HG02678 (cell line): ENCODE measurements at regions not wholly inside any gene's neighbourhood (a gene's known extent, or its start where the extent isn't known, plus 50 kb on each side); places are given as distances from the start of the nearest gene placed in this dataset.

Experiments
- ATAC-seq: cut with Tn5 transposase; IDR thresholded peaks from one replicate; pipeline ENCODE4 v1.9.1; 2021; ENCODE audit warnings: mild to moderate bottlenecking, moderate library complexity; ENCODE audit not compliant: unreplicated experiment

DNA sequence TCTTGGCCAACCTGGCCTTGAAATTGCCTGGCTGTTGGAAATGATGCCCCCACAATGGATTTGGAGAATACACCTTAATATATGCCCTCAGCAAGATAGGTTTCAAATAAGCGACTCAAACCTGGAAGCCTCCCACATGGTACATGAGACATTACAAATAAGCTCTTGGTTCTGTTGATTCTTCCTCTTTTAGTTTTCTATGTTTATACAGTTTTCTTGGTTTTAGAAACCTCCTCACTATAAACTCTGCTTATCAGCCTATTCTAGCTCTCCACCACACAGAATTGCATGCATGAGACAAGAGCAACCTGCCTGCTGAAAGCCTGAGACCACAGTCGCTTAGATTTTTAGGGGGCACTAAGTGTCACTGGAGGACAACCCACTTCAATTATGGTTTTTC, 108.8 kb upstream of the PREP start:
- no peak for ATAC-seq

DNA sequence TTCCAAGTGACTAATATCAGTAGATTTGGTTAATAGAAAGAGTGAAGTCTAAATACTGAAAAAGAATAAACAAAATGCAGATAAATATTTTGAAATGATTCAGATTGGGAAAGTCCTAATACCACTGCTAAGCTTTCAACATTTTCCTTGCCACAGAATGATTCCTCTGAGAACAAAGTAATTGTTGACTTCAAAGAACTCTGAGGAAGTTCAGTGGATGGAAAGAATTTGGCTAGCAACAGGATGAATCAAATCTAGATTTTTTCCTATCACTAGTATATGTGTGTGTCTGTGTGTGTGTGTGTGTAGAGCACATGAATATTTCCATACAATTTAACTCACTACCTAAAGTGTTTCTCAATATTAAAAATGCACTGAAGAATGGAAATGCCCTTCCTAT, 107.9 kb upstream of the PREP start:
- ATAC-seq = no peak

DNA sequence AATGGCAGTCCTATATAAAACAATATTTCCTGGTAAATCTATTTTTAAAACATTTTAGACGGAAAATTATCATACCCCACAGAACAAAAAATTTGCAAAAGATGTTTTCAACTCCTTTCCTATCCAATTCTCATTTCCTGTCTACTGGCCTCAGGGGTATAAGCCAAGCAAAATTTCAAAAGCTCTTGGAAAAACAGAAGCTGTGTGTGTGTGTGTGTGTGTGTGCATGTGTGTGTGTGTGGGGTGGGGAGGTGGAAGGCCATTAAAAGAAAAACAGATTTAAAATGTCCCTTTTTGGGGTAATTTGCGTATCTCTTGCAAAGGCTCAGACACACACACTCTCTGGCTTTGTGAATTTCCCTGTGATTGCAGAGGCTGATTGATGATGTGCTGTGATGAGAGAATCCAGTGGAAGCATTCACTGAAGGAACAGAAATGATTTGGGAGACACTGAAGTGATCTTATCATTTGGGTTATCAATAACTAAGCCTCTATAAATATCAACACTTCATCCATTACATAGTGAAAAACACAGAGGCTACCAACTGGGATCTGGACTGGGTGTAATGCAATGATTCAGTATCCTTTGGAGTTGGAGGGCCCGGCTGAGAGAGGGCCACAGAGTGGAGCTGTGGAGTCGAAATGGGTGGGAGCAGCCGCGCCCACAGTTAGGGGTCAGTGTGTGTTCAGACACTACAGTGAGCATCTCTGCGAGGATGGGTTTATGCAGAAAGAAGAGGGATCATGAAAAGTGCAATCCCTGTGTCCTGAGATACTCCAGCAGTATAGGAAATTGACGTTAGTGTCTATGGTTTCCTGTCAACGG, 106.8 kb upstream of the PREP start:
- ATAC-seq = no peak

DNA sequence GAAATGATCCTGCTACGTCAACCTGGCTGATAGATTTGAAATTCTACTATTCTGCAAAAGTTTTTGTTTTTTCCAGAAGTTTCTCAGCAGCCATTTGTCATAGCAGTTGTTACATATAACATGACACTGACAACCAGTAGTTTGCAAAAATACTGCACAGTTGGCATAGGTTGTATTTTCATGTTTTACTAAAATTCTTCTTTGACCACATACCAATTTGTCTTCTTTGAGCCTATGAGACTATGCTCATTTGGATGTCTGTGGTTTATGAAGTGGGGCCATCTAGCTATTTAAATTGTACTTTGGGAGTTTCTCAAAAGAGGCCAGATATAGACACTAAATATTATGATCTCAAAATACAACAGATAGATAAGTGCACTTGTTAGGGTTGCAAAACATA, 104.9 kb upstream of the PREP start:
- no peak for ATAC-seq

DNA sequence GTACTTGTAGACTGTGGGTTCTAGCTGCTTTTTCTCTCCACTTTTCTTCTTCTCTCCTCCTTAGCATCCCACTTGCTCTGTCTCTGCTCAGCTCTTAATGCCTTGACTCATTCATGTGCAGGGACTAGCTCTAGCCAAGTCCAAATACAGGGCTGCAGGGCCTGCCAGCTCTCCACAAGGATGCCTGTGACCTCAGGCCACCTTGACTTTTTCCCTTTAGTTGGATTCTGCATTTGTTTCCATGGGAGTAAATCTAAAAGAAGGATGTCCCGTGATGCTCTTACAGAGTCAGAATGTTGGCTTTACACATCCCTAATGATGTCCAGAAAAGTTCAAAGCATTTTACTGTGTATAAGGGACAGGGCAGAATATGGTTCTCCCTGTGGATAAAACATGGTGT, 101.8 kb upstream of the PREP start:
- ATAC-seq = no peak

DNA sequence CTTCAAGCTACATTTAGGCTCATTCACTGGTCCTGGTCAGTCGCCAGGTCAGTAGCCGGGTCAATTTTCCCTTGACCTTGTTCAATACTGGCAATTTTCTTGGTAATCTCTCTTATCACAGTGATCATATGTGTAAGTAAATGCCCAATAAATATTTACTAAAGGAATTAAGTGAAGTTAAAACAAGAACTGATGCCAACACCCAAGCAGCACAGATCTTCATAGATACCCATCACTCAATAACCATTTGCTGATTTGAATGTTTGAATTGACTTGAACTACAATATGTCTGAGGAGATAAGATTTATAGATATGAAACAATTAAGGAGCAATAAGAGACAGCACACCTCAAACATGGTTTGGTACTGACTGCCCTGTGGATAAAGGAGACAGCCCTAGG, 100.8 kb upstream of the PREP start:
- ATAC-seq = no peak

DNA sequence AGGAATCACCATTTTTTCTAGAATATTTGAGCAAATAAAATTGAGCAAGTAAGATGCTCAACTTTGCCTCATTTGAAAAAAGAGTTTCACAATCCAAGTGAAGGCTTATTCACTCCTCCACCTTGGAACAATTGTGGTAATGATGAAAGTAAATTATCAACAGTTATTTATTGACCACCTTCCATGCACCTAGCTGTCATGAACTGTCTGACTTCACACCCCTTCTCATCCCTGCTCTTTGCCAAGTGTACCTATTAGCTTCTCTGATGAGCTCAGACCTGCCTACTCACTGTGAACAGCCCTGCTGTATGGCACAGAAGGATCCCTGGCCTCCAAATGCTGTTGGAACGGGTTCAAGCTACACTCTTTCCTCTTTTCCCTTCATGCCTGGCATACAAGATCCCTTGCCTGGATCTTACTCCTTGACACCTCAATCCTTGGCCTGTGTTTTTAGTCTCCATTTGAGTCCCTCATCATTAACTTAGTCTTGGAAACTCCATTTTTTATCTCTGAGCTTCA, 99.0 kb upstream of the PREP start:
- no peak for ATAC-seq

DNA sequence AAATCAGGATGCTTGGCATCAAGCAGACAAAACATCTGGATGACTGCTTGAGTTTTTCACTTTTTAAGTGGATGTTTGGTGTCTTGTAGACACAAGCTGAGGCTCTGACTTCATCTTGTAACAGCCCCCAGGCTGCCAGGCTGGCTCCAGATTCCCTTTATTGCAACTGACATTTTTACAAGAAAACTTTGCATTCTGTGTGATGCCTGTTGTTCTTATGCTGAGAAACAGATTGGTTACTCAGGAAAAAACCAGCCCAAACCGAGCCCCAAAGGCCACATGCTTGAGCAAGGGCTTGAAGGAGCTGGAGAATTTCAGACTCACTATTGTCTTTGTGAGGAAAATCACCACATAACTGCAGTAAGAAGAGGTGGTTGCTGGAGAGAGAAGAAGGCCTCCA, 98.4 kb upstream of the PREP start:
- no peak for ATAC-seq

DNA sequence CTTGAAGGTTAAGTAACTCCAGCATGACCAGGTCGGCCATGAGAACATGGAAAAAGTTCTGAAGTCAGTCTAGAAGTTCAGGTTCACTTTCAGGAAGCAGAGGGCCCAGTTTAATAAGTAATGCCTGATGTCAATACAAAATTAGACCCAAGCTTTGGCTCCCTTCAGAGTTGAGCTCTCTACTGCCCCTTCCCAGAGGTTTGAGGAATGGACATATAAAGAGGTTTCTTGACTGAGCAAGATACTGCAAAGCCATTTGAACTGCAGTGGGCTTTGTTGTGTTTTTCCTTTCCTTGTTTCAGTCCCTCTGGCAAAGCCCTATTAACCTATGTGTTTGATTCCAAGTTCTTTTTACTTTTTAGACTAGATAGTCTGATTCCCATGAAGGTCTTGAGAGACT, 97.8 kb upstream of the PREP start:
- no peak for ATAC-seq

DNA sequence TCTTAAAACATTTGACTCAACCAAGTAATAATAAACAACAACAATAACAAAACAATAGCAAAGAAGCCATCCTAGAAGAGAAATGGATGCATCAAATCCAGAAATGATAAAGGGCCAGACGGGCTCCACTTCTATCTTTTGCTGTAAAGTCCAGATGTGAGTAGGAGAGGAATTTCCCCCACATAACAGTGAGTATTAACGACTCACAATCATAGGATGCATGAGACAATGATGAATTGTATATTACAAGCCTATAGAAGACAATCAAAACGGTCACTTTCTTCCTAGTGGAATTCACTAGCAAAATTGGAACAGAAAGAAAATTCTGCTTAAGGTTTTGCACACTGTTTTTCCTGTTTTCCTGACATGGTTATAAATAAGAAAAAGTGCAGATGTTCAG, 97.0 kb upstream of the PREP start:
- ATAC-seq = no peak

DNA sequence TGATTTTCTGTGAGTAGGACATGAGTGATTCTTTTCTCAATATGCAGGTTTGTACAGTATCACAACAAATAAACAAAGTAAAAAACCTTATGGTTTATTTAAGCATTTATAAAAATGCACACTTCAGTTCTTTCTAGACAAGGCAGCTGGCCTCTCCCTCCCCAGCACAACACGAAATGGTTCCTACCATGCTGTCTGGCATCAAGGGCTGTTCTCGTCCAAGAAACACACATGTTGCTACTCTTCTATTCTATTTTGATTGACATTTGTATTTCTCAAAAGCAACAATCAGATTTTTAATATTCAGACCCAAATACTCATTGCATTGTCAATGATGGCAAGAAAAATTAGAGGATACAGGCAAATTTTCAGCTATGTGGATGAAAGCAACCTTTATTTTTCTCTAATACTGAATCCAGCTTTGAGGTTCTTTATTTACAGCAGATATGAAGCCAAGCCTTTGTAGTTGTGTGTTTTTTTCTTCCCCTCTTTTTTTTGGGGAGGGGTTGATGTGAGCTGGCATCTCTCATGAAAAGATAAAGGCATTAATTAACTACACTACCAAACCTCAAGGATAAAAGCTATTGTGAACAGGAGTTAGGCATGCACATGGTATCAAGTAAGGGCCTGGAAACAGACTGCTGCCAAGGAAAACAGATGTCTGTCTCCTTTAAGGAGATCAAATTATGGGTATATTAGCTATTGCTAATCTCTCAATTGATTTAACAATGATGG, 96.4 kb upstream of the PREP start:
- ATAC-seq = no peak

DNA sequence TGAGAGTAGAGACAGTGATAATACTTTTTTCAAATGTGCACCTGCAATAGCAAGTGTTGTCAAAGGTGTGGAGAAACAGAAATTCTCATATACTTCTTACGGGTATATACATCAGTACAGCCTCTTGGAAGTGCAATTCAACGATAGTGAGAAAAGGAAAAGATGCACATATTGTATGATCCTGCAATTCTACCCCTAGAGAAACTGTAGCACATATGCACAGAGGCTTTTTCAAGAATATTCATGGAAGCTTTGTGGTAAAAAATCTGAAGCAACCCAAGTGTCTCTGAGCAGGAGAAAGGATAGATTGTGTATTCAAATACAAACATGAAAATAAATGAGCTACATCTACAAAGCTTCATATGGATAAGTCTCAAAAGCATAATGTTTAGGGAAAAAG, 94.7 kb upstream of the PREP start:
- no peak for ATAC-seq

DNA sequence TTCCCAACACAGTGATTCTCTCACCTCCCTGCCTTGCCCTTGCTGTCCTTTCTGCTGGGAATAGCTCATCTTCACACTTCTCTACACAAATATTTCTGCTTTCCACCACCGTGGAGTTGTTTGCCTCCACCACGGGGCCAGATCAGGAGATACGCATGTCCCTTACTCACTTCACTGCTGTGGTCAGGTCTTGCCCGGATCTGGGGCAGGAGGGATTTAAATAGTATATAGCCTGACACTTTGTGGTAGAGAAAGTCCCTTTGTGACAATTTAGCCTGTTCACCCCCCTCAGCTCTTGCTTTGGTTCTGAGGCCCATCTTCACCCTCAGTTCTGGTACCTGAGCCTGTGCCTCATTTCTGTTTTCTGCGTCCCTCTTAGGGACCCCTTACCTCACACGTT, 92.6 kb upstream of the PREP start:
- ATAC-seq = peak; percentile 45

DNA sequence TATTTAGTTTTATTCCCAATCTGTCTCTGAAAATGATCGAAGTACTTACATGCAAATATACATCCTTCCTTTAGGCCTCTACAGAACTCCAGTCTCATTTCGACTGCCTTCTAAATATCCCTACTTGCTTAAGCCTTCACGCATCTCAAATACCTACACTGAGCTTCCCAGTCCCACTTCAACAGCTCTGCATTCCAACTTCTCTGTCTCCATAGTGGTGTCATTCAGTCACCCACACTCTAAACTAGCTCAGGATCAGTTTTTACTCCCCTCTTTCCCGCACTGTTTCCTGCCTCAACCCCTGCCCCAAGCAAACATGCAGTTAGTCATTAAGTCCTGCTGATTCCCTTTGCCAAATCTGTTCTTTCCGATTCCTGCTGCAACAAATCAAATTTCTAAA, 91.8 kb upstream of the PREP start:
- ATAC-seq = no peak

DNA sequence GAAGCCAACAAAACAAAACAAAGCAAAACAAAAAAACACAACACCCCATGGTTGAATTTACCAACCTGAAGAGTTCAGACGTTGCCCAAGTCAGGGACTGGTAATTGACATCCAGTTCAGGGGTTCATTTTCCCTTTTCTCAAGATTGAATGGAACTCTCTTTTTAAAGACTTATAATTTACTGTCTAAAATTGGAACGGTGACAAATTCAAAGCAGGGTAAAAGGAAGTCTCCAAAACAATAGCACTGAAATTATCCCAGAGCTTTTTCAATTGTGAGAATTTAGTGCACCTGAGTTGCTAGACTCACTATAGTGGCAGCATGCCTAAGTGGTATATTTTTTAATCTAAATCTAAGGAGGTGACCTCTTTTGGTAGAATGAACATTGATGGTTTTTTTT, 90.9 kb upstream of the PREP start:
- peak; percentile 14 for ATAC-seq

DNA sequence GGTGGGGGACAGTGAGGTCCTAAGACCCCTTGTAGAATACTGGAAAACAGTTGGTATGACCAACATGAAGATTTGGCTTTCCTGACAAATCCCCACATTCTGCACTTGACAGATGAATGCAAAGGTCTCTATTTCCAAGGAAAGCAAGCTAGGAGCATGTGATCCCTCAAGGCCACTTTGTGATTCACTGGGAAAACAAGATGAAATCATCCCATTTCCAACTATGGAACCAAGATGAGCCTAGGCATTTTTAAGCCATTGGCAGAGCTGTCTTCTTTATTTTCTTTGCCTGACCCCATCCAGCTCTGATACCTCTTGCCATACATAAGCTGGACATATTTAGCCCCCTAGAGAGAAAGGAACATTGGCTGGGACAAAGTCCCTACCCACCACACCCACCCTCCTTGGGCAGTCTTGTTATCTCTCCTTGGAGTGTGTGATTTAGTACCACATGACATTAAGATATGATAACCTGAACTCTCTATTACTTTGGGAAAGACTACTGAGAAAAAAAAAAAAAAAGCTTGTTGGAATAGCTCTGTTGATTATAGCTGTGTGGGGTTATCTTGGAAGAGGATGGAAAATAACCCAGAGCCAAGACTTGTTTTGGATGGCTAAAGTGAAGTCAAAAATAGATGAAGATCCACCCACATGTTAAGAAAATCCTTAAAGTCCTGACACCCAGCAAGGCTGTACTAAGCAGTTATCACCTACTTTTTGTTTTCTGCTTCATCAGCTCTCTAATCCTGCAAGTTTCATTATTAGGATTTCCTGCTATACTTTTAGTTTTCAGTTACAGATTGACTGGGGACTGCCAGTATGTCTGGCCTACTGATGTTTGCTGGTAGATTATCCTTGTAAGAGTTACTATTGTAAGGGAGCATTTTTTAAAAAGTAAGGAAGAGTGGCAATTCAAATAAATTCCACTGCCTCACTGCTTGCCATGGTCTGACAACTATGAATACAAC, 90.1 kb upstream of the PREP start:
- peak; percentile 78 for ATAC-seq

DNA sequence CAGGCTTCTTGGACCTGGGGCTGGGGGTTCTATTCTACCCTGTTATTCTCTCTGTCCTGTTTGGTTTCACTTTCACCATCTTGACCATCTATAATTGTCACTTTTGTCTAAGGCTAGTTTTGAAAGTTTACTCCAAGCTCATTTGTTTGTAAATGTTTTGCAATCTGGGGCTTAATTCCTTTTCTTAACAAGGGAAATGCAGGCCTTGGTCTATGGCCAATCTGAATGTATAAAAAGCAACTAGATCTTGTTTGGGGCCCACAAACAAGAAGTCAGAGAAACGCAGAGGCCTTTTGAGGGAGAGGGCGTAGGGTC, 86.3 kb upstream of the PREP start:
- no peak for ATAC-seq

DNA sequence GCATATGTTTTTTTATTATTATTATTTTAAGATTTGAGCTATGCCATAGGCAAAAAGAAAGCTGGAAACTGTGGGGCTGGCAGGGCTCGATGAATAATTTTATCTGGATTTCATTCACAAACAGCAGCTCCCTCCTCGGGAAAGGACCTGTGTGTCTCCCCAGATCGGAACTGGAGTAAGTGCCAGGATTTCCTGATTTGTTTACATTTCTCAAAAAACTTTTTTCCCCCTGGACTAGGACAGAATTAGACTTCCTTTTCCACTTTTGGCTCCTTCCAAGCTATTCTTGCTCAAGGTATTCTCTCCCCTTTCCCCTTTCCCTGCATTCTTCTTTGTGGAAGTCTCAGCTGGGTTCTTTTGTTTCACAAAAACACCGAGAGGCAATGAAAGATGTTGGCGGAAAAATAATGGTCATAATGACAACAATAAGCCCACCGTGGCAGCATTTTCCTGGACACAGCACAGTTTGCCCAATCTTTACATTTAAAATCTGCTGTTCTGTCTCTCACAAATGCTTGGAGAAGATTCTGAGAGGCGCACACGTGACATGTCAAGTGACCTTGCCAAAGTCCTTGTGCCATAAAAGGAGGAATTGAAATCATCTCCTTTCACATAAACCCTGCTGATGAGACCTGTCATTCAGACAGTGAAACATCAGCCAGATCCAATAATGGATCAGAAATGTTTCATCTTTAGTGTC, 85.8 kb upstream of the PREP start:
- no peak for ATAC-seq

DNA sequence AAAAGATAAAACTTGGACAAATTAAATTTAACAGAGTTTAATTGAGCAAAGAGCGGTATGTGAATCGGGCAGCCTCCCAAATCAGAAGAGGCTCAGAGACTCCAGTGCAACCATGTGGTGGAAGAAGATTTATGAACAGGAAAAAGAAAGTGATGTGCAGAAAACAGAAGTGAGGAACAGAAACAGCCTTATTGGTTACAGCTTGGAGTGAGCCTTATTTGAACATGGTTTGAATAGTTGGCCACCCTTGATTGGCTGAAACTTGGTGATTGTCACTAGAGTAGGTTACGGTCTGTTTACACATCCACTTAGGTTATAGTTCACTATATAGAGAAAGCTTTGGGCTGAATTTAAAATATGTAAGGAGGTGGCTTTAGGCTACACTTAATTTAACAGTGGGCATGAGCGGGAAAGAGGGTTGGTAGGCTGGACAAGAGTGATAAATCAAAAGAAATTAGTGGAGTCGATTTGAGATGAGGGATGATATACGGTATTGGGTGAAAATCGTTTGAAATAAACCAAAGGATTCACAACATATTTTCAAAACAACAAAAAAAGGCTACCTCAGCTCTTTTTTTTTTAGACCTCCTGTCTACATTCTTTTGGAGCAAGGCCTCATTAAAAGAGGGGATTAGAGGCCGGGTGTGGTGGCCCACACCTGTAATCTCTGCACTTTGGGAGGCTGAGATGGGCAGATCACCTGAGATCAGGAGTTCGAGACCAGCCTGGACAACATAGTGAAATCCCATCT, 84.3 kb upstream of the PREP start:
- no peak for ATAC-seq

DNA sequence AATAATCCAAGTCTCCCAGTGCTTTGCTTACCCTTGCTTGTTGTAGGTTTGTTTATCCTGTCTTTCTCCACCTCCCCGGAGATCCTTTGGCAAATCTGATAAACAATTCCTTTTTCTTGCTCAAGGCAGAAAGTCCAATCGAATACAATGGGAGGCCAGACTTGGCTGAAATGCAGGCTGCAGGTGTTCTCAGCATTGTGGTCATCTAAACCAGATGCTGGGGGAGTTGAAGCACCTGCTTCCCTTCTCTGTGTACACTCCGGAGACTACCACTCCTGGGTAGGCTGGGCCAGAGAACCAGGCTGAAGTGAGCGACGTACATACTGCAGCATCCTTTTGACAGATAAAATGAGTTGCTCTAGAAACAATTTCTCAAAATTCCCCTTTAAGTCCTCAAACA, 82.6 kb upstream of the PREP start:
- ATAC-seq = peak; percentile 84
